ENCODE measurements at regions not wholly inside any gene's neighbourhood (a gene's known extent, or its start where the extent isn't known, plus 50 kb on each side); places are given as distances from the start of the nearest gene placed in this dataset.
A peak's percentile ranks its signal among the peaks of the same experiment; 100 is the strongest.

DNA sequence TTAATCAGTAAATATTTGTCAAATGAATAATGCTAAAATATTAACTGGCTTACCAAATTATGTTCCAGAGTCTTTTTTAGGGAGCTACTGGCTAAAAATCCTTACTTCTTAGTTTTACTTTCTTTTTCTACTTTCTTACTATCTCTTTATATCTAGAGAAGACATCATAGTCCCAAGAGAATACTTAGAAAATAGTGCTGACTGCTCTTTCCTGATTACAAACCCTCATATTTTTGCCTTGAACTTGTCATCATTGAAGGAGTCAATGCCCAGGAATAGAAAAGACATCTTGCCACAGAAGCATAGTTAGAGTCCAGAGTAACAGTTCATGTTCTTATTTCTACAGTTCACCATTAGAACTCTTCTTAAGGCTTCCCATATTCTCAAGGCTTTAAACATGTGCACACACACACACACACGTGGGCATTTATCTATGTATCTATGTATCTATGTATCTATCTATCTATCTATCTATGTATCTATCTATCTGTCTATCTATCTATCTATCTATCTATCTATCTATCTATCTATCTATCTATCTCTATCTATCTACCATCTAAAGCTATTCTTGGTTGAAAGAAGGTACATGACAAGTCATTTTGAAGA is 654.3 kb downstream of the ANXA1 start:
- no peak overlapping the region for H3K4me3 ChIP-seq (ENCODE audit: low read depth, low read length)
- TF ChIP-seq, protein P1, sequence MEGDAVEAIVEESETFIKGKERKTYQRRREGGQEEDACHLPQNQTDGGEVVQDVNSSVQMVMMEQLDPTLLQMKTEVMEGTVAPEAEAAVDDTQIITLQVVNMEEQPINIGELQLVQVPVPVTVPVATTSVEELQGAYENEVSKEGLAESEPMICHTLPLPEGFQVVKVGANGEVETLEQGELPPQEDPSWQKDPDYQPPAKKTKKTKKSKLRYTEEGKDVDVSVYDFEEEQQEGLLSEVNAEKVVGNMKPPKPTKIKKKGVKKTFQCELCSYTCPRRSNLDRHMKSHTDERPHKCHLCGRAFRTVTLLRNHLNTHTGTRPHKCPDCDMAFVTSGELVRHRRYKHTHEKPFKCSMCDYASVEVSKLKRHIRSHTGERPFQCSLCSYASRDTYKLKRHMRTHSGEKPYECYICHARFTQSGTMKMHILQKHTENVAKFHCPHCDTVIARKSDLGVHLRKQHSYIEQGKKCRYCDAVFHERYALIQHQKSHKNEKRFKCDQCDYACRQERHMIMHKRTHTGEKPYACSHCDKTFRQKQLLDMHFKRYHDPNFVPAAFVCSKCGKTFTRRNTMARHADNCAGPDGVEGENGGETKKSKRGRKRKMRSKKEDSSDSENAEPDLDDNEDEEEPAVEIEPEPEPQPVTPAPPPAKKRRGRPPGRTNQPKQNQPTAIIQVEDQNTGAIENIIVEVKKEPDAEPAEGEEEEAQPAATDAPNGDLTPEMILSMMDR (IDR thresholded peaks at IDR 0.05; ENCODE audit: insufficient read depth, low read depth, low read length), result no peak
- DNase-seq (ENCODE audit: low read depth), result no peak

- TF ChIP-seq, protein P1 (IDR thresholded peaks at IDR 0.05; ENCODE audit: insufficient read depth, low read depth, low read length), result no peak
- no peak overlapping the region for H3K4me3 ChIP-seq (ENCODE audit: low read depth, low read length)
- DNase-seq (ENCODE audit: low read depth), result peak; percentile 69
Observed at GRCh38 chr9:73806876-73807275, 655.2 kb downstream of the ANXA1 start.

DNA sequence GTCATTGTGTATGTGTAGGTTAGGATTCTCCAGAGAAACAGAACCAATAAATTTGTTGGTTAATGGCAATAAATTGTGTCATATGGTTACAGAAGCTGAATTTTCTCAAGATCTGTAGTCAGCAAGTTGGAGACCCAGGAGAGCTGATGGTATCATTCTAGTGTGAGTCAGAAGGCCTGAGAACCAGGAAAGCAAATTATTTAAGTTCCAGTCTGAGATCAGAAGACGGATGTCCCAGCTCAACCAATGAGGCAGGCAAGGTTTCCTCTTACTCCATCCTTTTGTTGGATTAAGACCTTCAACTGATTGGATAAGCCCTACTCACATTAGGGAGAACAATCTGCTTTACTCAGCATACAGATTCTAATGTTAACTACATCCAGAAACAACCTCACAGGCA is 656.3 kb downstream of the ANXA1 start:
- DNase-seq (ENCODE audit: low read depth), result peak; percentile 60

DNA sequence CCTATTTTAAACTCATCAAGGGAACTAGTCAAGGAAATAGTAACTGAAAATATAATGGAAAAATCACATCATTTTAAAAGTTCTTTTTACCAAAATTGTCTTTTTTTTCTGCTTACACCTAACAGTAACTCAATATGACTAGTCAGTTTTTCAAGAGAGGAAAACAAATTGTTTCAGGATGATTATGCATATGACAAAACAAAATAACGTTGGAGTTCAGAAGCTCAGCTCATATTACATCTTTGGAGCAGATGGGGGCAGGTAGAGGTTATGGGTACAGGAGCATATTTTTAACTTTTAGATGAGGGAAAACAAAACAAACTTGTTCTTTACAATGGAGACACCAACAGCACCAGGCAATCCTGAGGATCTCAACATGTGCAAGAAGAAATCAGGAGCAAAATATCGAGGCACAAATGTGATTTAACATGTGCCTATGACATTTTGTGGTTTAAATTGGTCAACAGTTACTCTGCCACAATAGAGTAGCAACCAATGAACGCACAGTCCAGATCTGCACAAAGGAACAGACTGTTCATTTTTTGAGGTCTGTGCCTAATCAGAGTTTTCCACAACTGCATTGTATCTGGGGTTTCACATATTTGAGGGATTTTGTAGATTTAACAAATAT is 659.0 kb downstream of the ANXA1 start:
- TF ChIP-seq, protein P1 (IDR thresholded peaks at IDR 0.05; ENCODE audit: insufficient read depth, low read depth, low read length), result no peak
- DNase-seq (ENCODE audit: low read depth), result peak; percentile 89
- no peak overlapping the region for H3K4me3 ChIP-seq (ENCODE audit: low read depth, low read length)

More for the DNA sequence above, 656.3 kb downstream of the ANXA1 start:
- TF ChIP-seq, protein P1 (IDR thresholded peaks at IDR 0.05; ENCODE audit: insufficient read depth, low read depth, low read length), result no peak
- no peak overlapping the region for H3K4me3 ChIP-seq (ENCODE audit: low read depth, low read length)

GRCh38 chr9:73813546-73813945 is 661.9 kb downstream of the ANXA1 start:
- H3K4me3 ChIP-seq (ENCODE audit: low read depth, low read length), result no peak overlapping the region
- DNase-seq (ENCODE audit: low read depth), result no peak
- TF ChIP-seq, protein P1 (IDR thresholded peaks at IDR 0.05; ENCODE audit: insufficient read depth, low read depth, low read length), result no peak

GRCh38 chr9:73816905-73817304 is 665.2 kb downstream of the ANXA1 start:
- TF ChIP-seq, protein P1 (IDR thresholded peaks at IDR 0.05; ENCODE audit: insufficient read depth, low read depth, low read length), result no peak
- DNase-seq (ENCODE audit: low read depth), result no peak
- no peak overlapping the region for H3K4me3 ChIP-seq (ENCODE audit: low read depth, low read length)

Data from fibroblast of villous mesenchyme (primary cell).